NCI-H524 (cell line): ENCODE measurements at regions not wholly inside any gene's neighbourhood (a gene's known extent, or its start where the extent isn't known, plus 50 kb on each side); places are given as distances from the start of the nearest gene placed in this dataset.

Experiments used
- DNase-seq, 2 experiments: peaks; one replicate each; lab custom pipeline; 2025; lab: John Stamatoyannopoulos, UW

- no peak for DNase-seq
Measured at GRCh38 chr9:20291201-20291600, 331.1 kb downstream of the MLLT3 start.

GRCh38 chr9:20290257-20290656 lies 332.0 kb downstream of the MLLT3 start:
- DNase-seq = no peak

- no peak for DNase-seq
Measured at GRCh38 chr9:20289423-20290010, 332.8 kb downstream of the MLLT3 start.

- DNase-seq = no peak
Measured at GRCh38 chr9:20286969-20287368, 335.3 kb downstream of the MLLT3 start.

GRCh38 chr9:20286154-20286700 lies 336.1 kb downstream of the MLLT3 start:
- DNase-seq = no peak

GRCh38 chr9:20284601-20285289 lies 337.6 kb downstream of the MLLT3 start:
- no peak for DNase-seq

- DNase-seq = no peak
Measured at GRCh38 chr9:20280330-20280729, 342.0 kb downstream of the MLLT3 start.

- no peak for DNase-seq
Measured at GRCh38 chr9:20276762-20277161, 345.5 kb downstream of the MLLT3 start.

GRCh38 chr9:20271723-20272122 lies 350.6 kb downstream of the MLLT3 start:
- no peak for DNase-seq

- peak in 1 of 2 experiments; percentile 44 for DNase-seq
Measured at GRCh38 chr9:20271096-20271495, 351.2 kb downstream of the MLLT3 start.

- no peak for DNase-seq
Measured at GRCh38 chr9:20270161-20270560, 352.1 kb downstream of the MLLT3 start.

- DNase-seq = no peak
Measured at GRCh38 chr9:20269620-20270019, 352.7 kb downstream of the MLLT3 start.

GRCh38 chr9:20264896-20265295 lies 357.4 kb downstream of the MLLT3 start:
- no peak for DNase-seq

- no peak for DNase-seq
Measured at GRCh38 chr9:20262611-20263010, 359.7 kb downstream of the MLLT3 start.

- no peak for DNase-seq
Measured at GRCh38 chr9:20256284-20256948, 365.9 kb downstream of the MLLT3 start.

GRCh38 chr9:20255052-20255451 lies 367.2 kb downstream of the MLLT3 start:
- no peak for DNase-seq

GRCh38 chr9:20253635-20254034 lies 368.7 kb downstream of the MLLT3 start:
- DNase-seq = no peak

- DNase-seq = no peak
Measured at GRCh38 chr9:20252778-20253177, 369.5 kb downstream of the MLLT3 start.

- peak in 1 of 2 experiments; percentile 54 for DNase-seq
Measured at GRCh38 chr9:20250791-20251190, 371.5 kb downstream of the MLLT3 start.

- peak; percentile 38 to 75 for DNase-seq
Measured at GRCh38 chr9:20244271-20244670, 378.0 kb downstream of the MLLT3 start.

- peak in 1 of 2 experiments; percentile 39 for DNase-seq
Measured at GRCh38 chr9:20243841-20244240, 378.5 kb downstream of the MLLT3 start.

GRCh38 chr9:20242510-20243189 lies 379.6 kb downstream of the MLLT3 start:
- no peak for DNase-seq
